ENCODE measurements at regions not wholly inside any gene's neighbourhood (a gene's known extent, or its start where the extent isn't known, plus 50 kb on each side); places are given as distances from the start of the nearest gene placed in this dataset.

DNA sequence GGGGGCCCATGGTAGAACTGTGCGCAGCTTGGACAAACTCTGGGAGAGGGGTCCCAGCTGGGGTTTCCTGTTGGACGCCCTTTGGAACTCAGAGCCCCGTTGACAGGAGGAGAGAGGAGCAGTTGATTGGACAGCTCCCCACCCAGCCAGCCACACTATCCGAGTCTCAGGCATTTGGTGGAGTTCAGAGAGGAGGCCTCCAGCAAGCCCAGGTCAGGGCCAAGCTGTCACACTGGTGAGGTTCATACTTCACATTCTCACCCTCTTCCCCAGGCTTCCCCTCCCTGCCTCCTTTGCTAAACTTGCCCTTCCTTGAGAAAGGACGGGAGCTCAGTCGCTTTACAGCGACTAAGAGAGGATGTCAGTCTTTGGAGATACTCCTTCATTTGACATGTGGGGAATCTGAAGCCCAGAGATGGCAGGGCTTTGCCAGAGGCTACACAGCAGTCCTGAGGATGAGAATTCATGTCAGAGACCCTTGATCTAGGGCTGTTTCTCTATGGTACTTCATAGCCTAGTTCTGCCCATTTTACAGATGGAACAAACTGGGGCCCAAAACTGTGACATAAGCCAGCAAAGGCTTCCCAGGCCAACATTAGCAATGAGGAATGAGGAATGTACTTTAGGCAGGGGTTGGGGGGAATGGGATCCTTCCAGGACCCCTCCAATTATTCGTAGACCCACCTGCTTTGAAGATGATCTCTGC, 142.2 kb downstream of the SMAD6 start:
- TF ChIP-seq, protein P1, sequence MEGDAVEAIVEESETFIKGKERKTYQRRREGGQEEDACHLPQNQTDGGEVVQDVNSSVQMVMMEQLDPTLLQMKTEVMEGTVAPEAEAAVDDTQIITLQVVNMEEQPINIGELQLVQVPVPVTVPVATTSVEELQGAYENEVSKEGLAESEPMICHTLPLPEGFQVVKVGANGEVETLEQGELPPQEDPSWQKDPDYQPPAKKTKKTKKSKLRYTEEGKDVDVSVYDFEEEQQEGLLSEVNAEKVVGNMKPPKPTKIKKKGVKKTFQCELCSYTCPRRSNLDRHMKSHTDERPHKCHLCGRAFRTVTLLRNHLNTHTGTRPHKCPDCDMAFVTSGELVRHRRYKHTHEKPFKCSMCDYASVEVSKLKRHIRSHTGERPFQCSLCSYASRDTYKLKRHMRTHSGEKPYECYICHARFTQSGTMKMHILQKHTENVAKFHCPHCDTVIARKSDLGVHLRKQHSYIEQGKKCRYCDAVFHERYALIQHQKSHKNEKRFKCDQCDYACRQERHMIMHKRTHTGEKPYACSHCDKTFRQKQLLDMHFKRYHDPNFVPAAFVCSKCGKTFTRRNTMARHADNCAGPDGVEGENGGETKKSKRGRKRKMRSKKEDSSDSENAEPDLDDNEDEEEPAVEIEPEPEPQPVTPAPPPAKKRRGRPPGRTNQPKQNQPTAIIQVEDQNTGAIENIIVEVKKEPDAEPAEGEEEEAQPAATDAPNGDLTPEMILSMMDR (conservative IDR thresholded peaks at IDR 0.05; ENCODE audit: low read depth in 2 of 2), result no peak
- no peak for TF ChIP-seq CREB1 (CRISPR knock-in tag; IDR thresholded peaks at IDR 0.05; ENCODE audit: low read depth)
- TF ChIP-seq EZH2 (IDR thresholded peaks at IDR 0.05; ENCODE audit: low read depth, unreplicated experiment), result no peak
- no peak for TF ChIP-seq EZH2phosphoT487 (IDR thresholded peaks at IDR 0.05; ENCODE audit: unreplicated experiment)
- TF ChIP-seq, protein P2, sequence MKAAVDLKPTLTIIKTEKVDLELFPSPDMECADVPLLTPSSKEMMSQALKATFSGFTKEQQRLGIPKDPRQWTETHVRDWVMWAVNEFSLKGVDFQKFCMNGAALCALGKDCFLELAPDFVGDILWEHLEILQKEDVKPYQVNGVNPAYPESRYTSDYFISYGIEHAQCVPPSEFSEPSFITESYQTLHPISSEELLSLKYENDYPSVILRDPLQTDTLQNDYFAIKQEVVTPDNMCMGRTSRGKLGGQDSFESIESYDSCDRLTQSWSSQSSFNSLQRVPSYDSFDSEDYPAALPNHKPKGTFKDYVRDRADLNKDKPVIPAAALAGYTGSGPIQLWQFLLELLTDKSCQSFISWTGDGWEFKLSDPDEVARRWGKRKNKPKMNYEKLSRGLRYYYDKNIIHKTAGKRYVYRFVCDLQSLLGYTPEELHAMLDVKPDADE (IDR thresholded peaks at IDR 0.05), result no peak
- no peak for TF ChIP-seq ZNF114 (CRISPR knock-in tag; IDR thresholded peaks at IDR 0.05)
- TF ChIP-seq POLR2AphosphoS5 (IDR thresholded peaks at IDR 0.05; ENCODE audit: low read depth), result no peak
- no peak for TF ChIP-seq NANOG (IDR thresholded peaks at IDR 0.05; ENCODE audit: borderline replicate concordance)
- no peak for TF ChIP-seq JUNB (IDR thresholded peaks at IDR 0.05; ENCODE audit: unreplicated experiment)
- TF ChIP-seq, protein P3, sequence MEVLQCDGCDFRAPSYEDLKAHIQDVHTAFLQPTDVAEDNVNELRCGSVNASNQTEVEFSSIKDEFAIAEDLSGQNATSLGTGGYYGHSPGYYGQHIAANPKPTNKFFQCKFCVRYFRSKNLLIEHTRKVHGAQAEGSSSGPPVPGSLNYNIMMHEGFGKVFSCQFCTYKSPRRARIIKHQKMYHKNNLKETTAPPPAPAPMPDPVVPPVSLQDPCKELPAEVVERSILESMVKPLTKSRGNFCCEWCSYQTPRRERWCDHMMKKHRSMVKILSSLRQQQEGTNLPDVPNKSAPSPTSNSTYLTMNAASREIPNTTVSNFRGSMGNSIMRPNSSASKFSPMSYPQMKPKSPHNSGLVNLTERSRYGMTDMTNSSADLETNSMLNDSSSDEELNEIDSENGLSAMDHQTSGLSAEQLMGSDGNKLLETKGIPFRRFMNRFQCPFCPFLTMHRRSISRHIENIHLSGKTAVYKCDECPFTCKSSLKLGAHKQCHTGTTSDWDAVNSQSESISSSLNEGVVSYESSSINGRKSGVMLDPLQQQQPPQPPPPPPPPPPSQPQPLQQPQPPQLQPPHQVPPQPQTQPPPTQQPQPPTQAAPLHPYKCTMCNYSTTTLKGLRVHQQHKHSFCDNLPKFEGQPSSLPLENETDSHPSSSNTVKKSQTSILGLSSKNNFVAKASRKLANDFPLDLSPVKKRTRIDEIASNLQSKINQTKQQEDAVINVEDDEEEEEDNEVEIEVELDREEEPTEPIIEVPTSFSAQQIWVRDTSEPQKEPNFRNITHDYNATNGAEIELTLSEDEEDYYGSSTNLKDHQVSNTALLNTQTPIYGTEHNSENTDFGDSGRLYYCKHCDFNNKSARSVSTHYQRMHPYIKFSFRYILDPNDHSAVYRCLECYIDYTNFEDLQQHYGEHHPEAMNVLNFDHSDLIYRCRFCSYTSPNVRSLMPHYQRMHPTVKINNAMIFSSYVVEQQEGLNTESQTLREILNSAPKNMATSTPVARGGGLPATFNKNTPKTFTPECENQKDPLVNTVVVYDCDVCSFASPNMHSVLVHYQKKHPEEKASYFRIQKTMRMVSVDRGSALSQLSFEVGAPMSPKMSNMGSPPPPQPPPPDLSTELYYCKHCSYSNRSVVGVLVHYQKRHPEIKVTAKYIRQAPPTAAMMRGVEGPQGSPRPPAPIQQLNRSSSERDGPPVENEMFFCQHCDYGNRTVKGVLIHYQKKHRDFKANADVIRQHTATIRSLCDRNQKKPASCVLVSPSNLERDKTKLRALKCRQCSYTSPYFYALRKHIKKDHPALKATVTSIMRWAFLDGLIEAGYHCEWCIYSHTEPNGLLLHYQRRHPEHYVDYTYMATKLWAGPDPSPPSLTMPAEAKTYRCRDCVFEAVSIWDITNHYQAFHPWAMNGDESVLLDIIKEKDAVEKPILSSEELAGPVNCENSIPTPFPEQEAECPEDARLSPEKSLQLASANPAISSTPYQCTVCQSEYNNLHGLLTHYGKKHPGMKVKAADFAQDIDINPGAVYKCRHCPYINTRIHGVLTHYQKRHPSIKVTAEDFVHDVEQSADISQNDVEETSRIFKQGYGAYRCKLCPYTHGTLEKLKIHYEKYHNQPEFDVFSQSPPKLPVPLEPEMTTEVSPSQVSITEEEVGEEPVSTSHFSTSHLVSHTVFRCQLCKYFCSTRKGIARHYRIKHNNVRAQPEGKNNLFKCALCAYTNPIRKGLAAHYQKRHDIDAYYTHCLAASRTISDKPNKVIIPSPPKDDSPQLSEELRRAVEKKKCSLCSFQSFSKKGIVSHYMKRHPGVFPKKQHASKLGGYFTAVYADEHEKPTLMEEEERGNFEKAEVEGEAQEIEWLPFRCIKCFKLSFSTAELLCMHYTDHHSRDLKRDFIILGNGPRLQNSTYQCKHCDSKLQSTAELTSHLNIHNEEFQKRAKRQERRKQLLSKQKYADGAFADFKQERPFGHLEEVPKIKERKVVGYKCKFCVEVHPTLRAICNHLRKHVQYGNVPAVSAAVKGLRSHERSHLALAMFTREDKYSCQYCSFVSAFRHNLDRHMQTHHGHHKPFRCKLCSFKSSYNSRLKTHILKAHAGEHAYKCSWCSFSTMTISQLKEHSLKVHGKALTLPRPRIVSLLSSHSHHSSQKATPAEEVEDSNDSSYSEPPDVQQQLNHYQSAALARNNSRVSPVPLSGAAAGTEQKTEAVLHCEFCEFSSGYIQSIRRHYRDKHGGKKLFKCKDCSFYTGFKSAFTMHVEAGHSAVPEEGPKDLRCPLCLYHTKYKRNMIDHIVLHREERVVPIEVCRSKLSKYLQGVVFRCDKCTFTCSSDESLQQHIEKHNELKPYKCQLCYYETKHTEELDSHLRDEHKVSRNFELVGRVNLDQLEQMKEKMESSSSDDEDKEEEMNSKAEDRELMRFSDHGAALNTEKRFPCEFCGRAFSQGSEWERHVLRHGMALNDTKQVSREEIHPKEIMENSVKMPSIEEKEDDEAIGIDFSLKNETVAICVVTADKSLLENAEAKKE (CRISPR knock-in tag; IDR thresholded peaks at IDR 0.05), result no peak
- TF ChIP-seq, protein P4, sequence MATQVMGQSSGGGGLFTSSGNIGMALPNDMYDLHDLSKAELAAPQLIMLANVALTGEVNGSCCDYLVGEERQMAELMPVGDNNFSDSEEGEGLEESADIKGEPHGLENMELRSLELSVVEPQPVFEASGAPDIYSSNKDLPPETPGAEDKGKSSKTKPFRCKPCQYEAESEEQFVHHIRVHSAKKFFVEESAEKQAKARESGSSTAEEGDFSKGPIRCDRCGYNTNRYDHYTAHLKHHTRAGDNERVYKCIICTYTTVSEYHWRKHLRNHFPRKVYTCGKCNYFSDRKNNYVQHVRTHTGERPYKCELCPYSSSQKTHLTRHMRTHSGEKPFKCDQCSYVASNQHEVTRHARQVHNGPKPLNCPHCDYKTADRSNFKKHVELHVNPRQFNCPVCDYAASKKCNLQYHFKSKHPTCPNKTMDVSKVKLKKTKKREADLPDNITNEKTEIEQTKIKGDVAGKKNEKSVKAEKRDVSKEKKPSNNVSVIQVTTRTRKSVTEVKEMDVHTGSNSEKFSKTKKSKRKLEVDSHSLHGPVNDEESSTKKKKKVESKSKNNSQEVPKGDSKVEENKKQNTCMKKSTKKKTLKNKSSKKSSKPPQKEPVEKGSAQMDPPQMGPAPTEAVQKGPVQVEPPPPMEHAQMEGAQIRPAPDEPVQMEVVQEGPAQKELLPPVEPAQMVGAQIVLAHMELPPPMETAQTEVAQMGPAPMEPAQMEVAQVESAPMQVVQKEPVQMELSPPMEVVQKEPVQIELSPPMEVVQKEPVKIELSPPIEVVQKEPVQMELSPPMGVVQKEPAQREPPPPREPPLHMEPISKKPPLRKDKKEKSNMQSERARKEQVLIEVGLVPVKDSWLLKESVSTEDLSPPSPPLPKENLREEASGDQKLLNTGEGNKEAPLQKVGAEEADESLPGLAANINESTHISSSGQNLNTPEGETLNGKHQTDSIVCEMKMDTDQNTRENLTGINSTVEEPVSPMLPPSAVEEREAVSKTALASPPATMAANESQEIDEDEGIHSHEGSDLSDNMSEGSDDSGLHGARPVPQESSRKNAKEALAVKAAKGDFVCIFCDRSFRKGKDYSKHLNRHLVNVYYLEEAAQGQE (IDR thresholded peaks at IDR 0.05; ENCODE audit: unreplicated experiment), result no peak
- no peak for TF ChIP-seq STAT1 (IDR thresholded peaks at IDR 0.05; ENCODE audit: unreplicated experiment)
- TF ChIP-seq ZNF331 (CRISPR knock-in tag; IDR thresholded peaks at IDR 0.05; ENCODE audit: low read depth), result no peak

All from GM23338 (cell line).